K562 (cell line): ENCODE measurements at regions not wholly inside any gene's neighbourhood (a gene's known extent, or its start where the extent isn't known, plus 50 kb on each side); places are given as distances from the start of the nearest gene placed in this dataset.

ENCODE experiments used
- BMI1 ChIP-seq: fragments of 150-350 bp; IDR thresholded peaks from 2 replicates; pipeline ENCODE4 v1.6.1; 2014; ENCODE audit warnings: low read length
- CCAR2 ChIP-seq: fragments of 200-400 bp; formaldehyde crosslinking; IDR thresholded peaks from 2 replicates; pipeline ENCODE4 v1.6.1; 2017; ENCODE audit warnings: mild to moderate bottlenecking, low read depth, low read length
- CHD2 ChIP-seq: IDR thresholded peaks from 2 replicates; pipeline ENCODE4 v1.6.1; 2011; ENCODE audit warnings: low read depth, low read length
- FOXO4 ChIP-seq: fragments of 450-650 bp; formaldehyde crosslinking; IDR thresholded peaks from 2 replicates; pipeline ENCODE4 v1.4.0; 2020; ENCODE audit warnings: mild to moderate bottlenecking, moderate library complexity
- HDGF ChIP-seq: fragments of 450-650 bp; IDR thresholded peaks from 2 replicates; pipeline ENCODE4 v1.6.1; 2016
- HLTF ChIP-seq: fragments of 450-650 bp; IDR thresholded peaks from 2 replicates; pipeline ENCODE4 v1.6.1; 2016
- HMG20A ChIP-seq: fragments of 450-650 bp; formaldehyde crosslinking; conservative IDR thresholded peaks from 2 replicates; pipeline ENCODE4 v1.4.0; 2020; ENCODE audit warnings: mild to moderate bottlenecking, mixed read lengths
- HMG20B ChIP-seq: fragments of 250-450 bp; sonication (Bioruptor Pico); IDR thresholded peaks from 2 replicates; pipeline ENCODE4 v1.5.0; 2021; ENCODE audit warnings: mild to moderate bottlenecking
- KAT2B ChIP-seq: IDR thresholded peaks from one replicate; pipeline ENCODE4 v1.6.1; 2012; ENCODE audit warnings: low read depth, mild to moderate bottlenecking, control low read depth, inconsistent platforms, low read length, moderate library complexity
- LCOR ChIP-seq: sonication (generic); formaldehyde crosslinking; IDR thresholded peaks from 2 replicates; pipeline ENCODE4 v1.8.0; 2022; ENCODE audit warnings: mild to moderate bottlenecking, missing genetic modification reagents
- NFYB ChIP-seq: IDR thresholded peaks from 2 replicates; pipeline ENCODE4 v1.6.1; 2011; ENCODE audit warnings: mild to moderate bottlenecking, moderate library complexity; ENCODE audit not compliant: insufficient read length; ENCODE audit errors: extremely low read depth
- POLR2G ChIP-seq: fragments of 200-400 bp; formaldehyde crosslinking; IDR thresholded peaks from 2 replicates; pipeline ENCODE4 v1.6.1; 2017; ENCODE audit warnings: low read depth, mild to moderate bottlenecking, antibody characterized with exemption, low read length, moderate library complexity
- RHOXF2B ChIP-seq: fragments of 250-450 bp; sonication (Bioruptor Pico); conservative IDR thresholded peaks from 2 replicates; pipeline ENCODE4 v1.5.1; 2021
- SAFB2 ChIP-seq: fragments of 200-400 bp; formaldehyde crosslinking; IDR thresholded peaks from 2 replicates; pipeline ENCODE4 v1.6.1; 2018; ENCODE audit warnings: borderline replicate concordance, low read length, low read depth, moderate library complexity; ENCODE audit not compliant: severe bottlenecking
- SIN3B ChIP-seq: fragments of 450-650 bp; IDR thresholded peaks from 2 replicates; pipeline ENCODE4 v1.6.1; 2017; ENCODE audit warnings: low read depth, mild to moderate bottlenecking, moderate library complexity
- SMAD2 ChIP-seq: fragments of 150-350 bp; IDR thresholded peaks from 2 replicates; pipeline ENCODE4 v1.6.1; 2014; ENCODE audit warnings: low read depth, mild to moderate bottlenecking, low read length
- THAP12 ChIP-seq: fragments of 250-450 bp; sonication (Bioruptor Pico); IDR thresholded peaks from 2 replicates; pipeline ENCODE4 v1.9.0; 2021; ENCODE audit warnings: mild to moderate bottlenecking, inconsistent platforms
- U2AF2 ChIP-seq: fragments of 200-400 bp; formaldehyde crosslinking; optimal IDR thresholded peaks from 2 replicates; pipeline ENCODE3; 2017; ENCODE audit warnings: low read depth, mild to moderate bottlenecking, low read length
- YBX1 ChIP-seq: fragments of 450-650 bp; IDR thresholded peaks from 2 replicates; pipeline ENCODE4 v1.7.1; 2016; ENCODE audit warnings: mild to moderate bottlenecking
- ZBTB17 ChIP-seq: fragments of 450-650 bp; formaldehyde crosslinking; IDR thresholded peaks from 2 replicates; pipeline ENCODE4 v1.4.0; 2020; ENCODE audit warnings: mild to moderate bottlenecking
- ZBTB26 ChIP-seq: fragments of 450-650 bp; formaldehyde crosslinking; IDR thresholded peaks from 2 replicates; pipeline ENCODE4 v1.4.0; 2022; ENCODE audit warnings: missing genetic modification characterization
- ZFP1 ChIP-seq: fragments of 450-650 bp; formaldehyde crosslinking; IDR thresholded peaks from 2 replicates; pipeline ENCODE4 v1.4.0; 2020; ENCODE audit warnings: mild to moderate bottlenecking, mixed read lengths
- ZNF449 ChIP-seq: fragments of 250-450 bp; sonication (Bioruptor Pico); IDR thresholded peaks from 2 replicates; pipeline ENCODE4 v1.8.0; 2022; ENCODE audit warnings: moderate library complexity, mild to moderate bottlenecking, inconsistent platforms
- ZNF785 ChIP-seq: fragments of 250-450 bp; sonication (Bioruptor Pico); IDR thresholded peaks from 2 replicates; pipeline ENCODE4 v1.4.0; 2020; ENCODE audit warnings: mild to moderate bottlenecking

- TF ChIP-seq SIN3B: no peak
- TF ChIP-seq POLR2G: no peak
- TF ChIP-seq HDGF: no peak
- no peak for TF ChIP-seq ZBTB26 (CRISPR knock-in tag)
- no peak for TF ChIP-seq CCAR2
- no peak for TF ChIP-seq SMAD2
- TF ChIP-seq FOXO4 (CRISPR knock-in tag): 0 out of 2 replicates have a peak, but pooled peaks have one; percentile 56
- TF ChIP-seq HMG20B: no peak
- TF ChIP-seq CHD2: no peak
- TF ChIP-seq U2AF2: no peak
- peak; percentile 89 for TF ChIP-seq ZBTB17 (CRISPR knock-in tag)
- no peak for TF ChIP-seq THAP12 (CRISPR knock-in tag)
- TF ChIP-seq RHOXF2B (CRISPR knock-in tag): no peak
- no peak for TF ChIP-seq BMI1
- TF ChIP-seq NFYB: peak; percentile 30
- TF ChIP-seq SAFB2: no peak
- TF ChIP-seq YBX1: no peak
- no peak for TF ChIP-seq ZNF449 (CRISPR knock-in tag)
- no peak for TF ChIP-seq HLTF
- TF ChIP-seq LCOR (CRISPR knock-in tag): peak; percentile 76; the same call in 1 of the 2 replicates
- no peak for TF ChIP-seq ZNF785 (CRISPR knock-in tag)
- TF ChIP-seq ZFP1 (CRISPR knock-in tag): no peak
- no peak for TF ChIP-seq HMG20A
- TF ChIP-seq KAT2B: no peak
These were observed 58.0 kb upstream of the PRKAR2B start (continued) for GRCh38 chr7:106986450-106986977.
